ENCODE measurements at regions not wholly inside any gene's neighbourhood (a gene's known extent, or its start where the extent isn't known, plus 50 kb on each side); places are given as distances from the start of the nearest gene placed in this dataset.

- DNase-seq (ENCODE audit: low read depth in 1 of 2, low spot score in 2 of 2) (no peak), FAIRE-seq (no peak)
- Histone ChIP-seq H2BK15ac (ENCODE audit: low read length) (no peak overlapping the region), H4K5ac (ENCODE audit: insufficient read length, low read depth, low read length) (no peak overlapping the region), H3K56ac (replicated peaks; ENCODE audit: insufficient read length, low read depth, low read length) (no peak overlapping the region), H2AK5ac (ENCODE audit: low read depth, low read length) (no peak overlapping the region), H3K9me3 (ENCODE audit: insufficient read depth in 2 of 2, low read depth in 1 of 2, low read length in 1 of 2) (no peaks in the 10 kb centered on the region), H2BK20ac (ENCODE audit: low read length) (no peak overlapping the region), H3K18ac (ENCODE audit: extremely low read depth, low read length) (no peak overlapping the region), H3K79me1 (ENCODE audit: low read depth, low read length) (no peaks in the 10 kb centered on the region), H3K79me2 (ENCODE audit: control insufficient read depth in 1 of 2, insufficient read depth in 2 of 2, low read length in 2 of 2) (no peaks in the 10 kb centered on the region), H2AFZ (ENCODE audit: low read length) (no peak overlapping the region), H3K4me2 (ENCODE audit: insufficient read depth in 1 of 2, low read depth in 2 of 2, low read length in 2 of 2) (no peak overlapping the region), H2BK12ac (ENCODE audit: low read depth, low read length) (no peak overlapping the region), H3K14ac (ENCODE audit: insufficient read length) (no peak overlapping the region), H3K36me3 (ENCODE audit: control insufficient read depth in 2 of 4, insufficient read depth in 4 of 4, low read length in 3 of 4) (no peaks in the 10 kb centered on the region), H4K20me1 (replicated peaks in 1 of 2; ENCODE audit: control insufficient read depth in 1 of 2, insufficient read depth in 2 of 2, low read length in 2 of 2) (no peaks in the 10 kb centered on the region), H3K23ac (ENCODE audit: insufficient read length) (no peak overlapping the region), H3K27ac (ENCODE audit: low read depth, low read length) (no peak overlapping the region), H3K4me1 (replicated peaks in 1 of 4; ENCODE audit: control insufficient read depth in 3 of 4, insufficient read depth in 4 of 4, low read length in 3 of 4) (no peaks in the 10 kb centered on the region), H3K27me3 (replicated peaks in 1 of 4; ENCODE audit: control insufficient read depth in 3 of 4, extremely low read depth in 1 of 4, insufficient read depth in 3 of 4, low read length in 3 of 4) (no peaks in the 10 kb centered on the region), H3K4ac (replicated peaks; ENCODE audit: insufficient read length, low read depth, low read length) (no peak overlapping the region), H2BK120ac (replicated peaks; ENCODE audit: low read depth, low read length) (no peak overlapping the region), H3K9ac (replicated peaks in 1 of 4; ENCODE audit: extremely low read depth in 1 of 4, low read depth in 3 of 4, low read length in 3 of 4) (no peak overlapping the region), H3K23me2 (ENCODE audit: low read depth, low read length) (no peaks in the 10 kb centered on the region), H4K8ac (ENCODE audit: extremely low read depth, insufficient read depth, low read length) (no peak overlapping the region), H4K91ac (replicated peaks; ENCODE audit: insufficient read length, low read length) (no peak overlapping the region), H2BK5ac (ENCODE audit: low read depth, low read length) (no peak overlapping the region), H3K4me3 (ENCODE audit: extremely low read depth in 1 of 4, insufficient read depth in 2 of 4, low read depth in 3 of 4, low read length in 4 of 4) (no peak overlapping the region)
- WGBS, 2 experiments (ENCODE audit: extremely low coverage in 1 of 2, insufficient coverage in 1 of 2, insufficient read length in 1 of 2, insufficient replicate concordance in 2 of 2, low coverage in 1 of 2, low lambda C conversion rate in 2 of 2, missing lambda C conversion rate in 1 of 2), result 91% methylated on average over 5 of the region's 5 CpGs; no CpG with 5 or more reads in 1 of the 2 experiments
- ChIA-PET CTCF (ENCODE audit: partially characterized antibody) (no interaction called here), POLR2A (ENCODE audit: partially characterized antibody) (interaction anchor here (0.8 kb wide), 1 partner anchor 79 kb away, joined by 4 read pairs; no protein-coding TSS in a partner anchor)
- TF ChIP-seq KDM4A (IDR thresholded peaks at IDR 0.05; ENCODE audit: low read depth, low read length, severe bottlenecking), result no peak
- TF ChIP-seq CTCF (IDR thresholded peaks at IDR 0.05; ENCODE audit: control extremely low read depth in 1 of 3, insufficient read depth in 1 of 3, low read depth in 1 of 3, low read length in 3 of 3), result no peak
- TF ChIP-seq ATF2 (IDR thresholded peaks at IDR 0.05; ENCODE audit: low read length), result no peak
- no peak for TF ChIP-seq SAP30 (IDR thresholded peaks at IDR 0.05; ENCODE audit: insufficient read depth, insufficient replicate concordance, low read length)
- no peak for TF ChIP-seq BACH1 (IDR thresholded peaks at IDR 0.05; ENCODE audit: low read length)
- no peak for TF ChIP-seq GABPA (IDR thresholded peaks at IDR 0.05; ENCODE audit: borderline replicate concordance, insufficient read depth, low read length)
- no peak for TF ChIP-seq SP2 (IDR thresholded peaks at IDR 0.05; ENCODE audit: low read length)
- TF ChIP-seq CHD1 (IDR thresholded peaks at IDR 0.05; ENCODE audit: low read depth, low read length), result no peak
- no peak for TF ChIP-seq SRF (IDR thresholded peaks at IDR 0.05; ENCODE audit: low read depth, low read length)
- no peak for TF ChIP-seq TAF1 (IDR thresholded peaks at IDR 0.05; ENCODE audit: low read depth, low read length)
- no peak for TF ChIP-seq CREB1 (IDR thresholded peaks at IDR 0.05)
Observed at GRCh38 chr16:10312008-10312407, 73.9 kb upstream of the ATF7IP2 start.

Data from H1 (cell line).